C4-2B (cell line): ENCODE measurements at regions not wholly inside any gene's neighbourhood (a gene's known extent, or its start where the extent isn't known, plus 50 kb on each side); places are given as distances from the start of the nearest gene placed in this dataset.

ENCODE experiments used
- ZFX ChIP-seq: fragments of 450-650 bp; IDR thresholded peaks from 2 replicates; pipeline ENCODE4 v1.6.1; 2017
- TF ChIP-seq, protein P1 (sequence below): fragments of 450-650 bp; conservative IDR thresholded peaks from 2 replicates; pipeline ENCODE4 v1.5.1; 2017; ENCODE audit warnings: mild to moderate bottlenecking

DNA sequence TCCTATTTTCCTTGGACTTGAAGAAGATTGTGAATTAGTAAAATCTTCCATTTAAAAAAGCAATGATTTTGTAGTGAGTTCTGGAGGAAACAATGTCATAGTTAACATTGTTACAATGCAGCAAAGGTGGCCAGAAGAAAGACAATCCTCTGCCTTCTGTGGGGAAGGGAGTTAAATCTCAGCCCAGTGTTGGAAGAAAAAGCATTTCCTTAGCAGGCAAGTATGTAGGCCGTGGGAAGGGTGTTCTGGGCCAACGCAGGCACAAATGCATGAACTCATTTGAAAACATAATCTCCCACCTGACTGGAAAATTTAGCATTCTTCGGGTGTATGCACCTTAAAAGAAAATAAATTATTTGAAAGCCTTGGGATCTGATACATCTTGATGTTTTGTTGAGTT lies 258.6 kb downstream of the ADAMTS20 start:
- TF ChIP-seq, protein P1, sequence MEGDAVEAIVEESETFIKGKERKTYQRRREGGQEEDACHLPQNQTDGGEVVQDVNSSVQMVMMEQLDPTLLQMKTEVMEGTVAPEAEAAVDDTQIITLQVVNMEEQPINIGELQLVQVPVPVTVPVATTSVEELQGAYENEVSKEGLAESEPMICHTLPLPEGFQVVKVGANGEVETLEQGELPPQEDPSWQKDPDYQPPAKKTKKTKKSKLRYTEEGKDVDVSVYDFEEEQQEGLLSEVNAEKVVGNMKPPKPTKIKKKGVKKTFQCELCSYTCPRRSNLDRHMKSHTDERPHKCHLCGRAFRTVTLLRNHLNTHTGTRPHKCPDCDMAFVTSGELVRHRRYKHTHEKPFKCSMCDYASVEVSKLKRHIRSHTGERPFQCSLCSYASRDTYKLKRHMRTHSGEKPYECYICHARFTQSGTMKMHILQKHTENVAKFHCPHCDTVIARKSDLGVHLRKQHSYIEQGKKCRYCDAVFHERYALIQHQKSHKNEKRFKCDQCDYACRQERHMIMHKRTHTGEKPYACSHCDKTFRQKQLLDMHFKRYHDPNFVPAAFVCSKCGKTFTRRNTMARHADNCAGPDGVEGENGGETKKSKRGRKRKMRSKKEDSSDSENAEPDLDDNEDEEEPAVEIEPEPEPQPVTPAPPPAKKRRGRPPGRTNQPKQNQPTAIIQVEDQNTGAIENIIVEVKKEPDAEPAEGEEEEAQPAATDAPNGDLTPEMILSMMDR, result no peak
- no peak for TF ChIP-seq ZFX
